GM12872 (cell line): ENCODE measurements at regions not wholly inside any gene's neighbourhood (a gene's known extent, or its start where the extent isn't known, plus 50 kb on each side); places are given as distances from the start of the nearest gene placed in this dataset.

Experiments
- CTCF ChIP-seq: IDR thresholded peaks from 3 replicates; pipeline ENCODE4 v1.5.1; 2011; ENCODE audit warnings: low read depth, mild to moderate bottlenecking, low read length, moderate library complexity; ENCODE audit not compliant: insufficient read depth

- no peak for TF ChIP-seq CTCF
These were observed 59.3 kb upstream of the RIOK2 start for GRCh38 chr5:97242341-97242740.

- TF ChIP-seq CTCF = no peak
These were observed 60.3 kb upstream of the RIOK2 start for GRCh38 chr5:97243353-97243752.

GRCh38 chr5:97245386-97245785 lies 62.3 kb upstream of the RIOK2 start:
- TF ChIP-seq CTCF = no peak

GRCh38 chr5:97250113-97250512 lies 67.1 kb upstream of the RIOK2 start:
- TF ChIP-seq CTCF = no peak

GRCh38 chr5:97266076-97266475 lies 83.0 kb upstream of the RIOK2 start:
- no peak for TF ChIP-seq CTCF

GRCh38 chr5:97266576-97266975 lies 83.5 kb upstream of the RIOK2 start:
- TF ChIP-seq CTCF = no peak

GRCh38 chr5:97267767-97268166 lies 84.7 kb upstream of the RIOK2 start:
- TF ChIP-seq CTCF = no peak
